Central memory CD8-positive, alpha-beta T cell (primary cell): ENCODE measurements at regions not wholly inside any gene's neighbourhood (a gene's known extent, or its start where the extent isn't known, plus 50 kb on each side); places are given as distances from the start of the nearest gene placed in this dataset.
"Not testable (repeated sequence)": the region's sequence is repeated elsewhere in the genome, so short reads cannot be mapped to it uniquely, and the experiment has no call there.

Experiments used
- ATAC-seq: fragments of 150-1000 bp; cut with Tn5 transposase; replicated peaks from 2 replicates; pipeline ENCODE4 v1.10.0; 2022; ENCODE audit warnings: mild to moderate bottlenecking, moderate FRiP score, moderate number of reproducible peaks; ENCODE audit not compliant: poor library complexity, severe bottlenecking; ENCODE audit errors: extremely low read depth
- DNase-seq, 2 donors: peaks; one replicate each; pipeline ENCODE4 v3.0.0; 2021; ENCODE audit warnings: low spot score in 2 of 2
- H3K27ac Mint-ChIP-seq: one replicate; pipeline ENCODE4 v1.8.0; 2022; ENCODE audit warnings: low read depth, mild to moderate bottlenecking, moderate library complexity, mixed read lengths
- H3K27me3 Mint-ChIP-seq: one replicate; pipeline ENCODE4 v1.8.0; 2022; ENCODE audit warnings: mixed read lengths
- H3K36me3 Mint-ChIP-seq: one replicate; pipeline ENCODE4 v1.8.0; 2022; ENCODE audit warnings: mild to moderate bottlenecking, moderate library complexity, mixed read lengths; ENCODE audit not compliant: insufficient read depth
- H3K4me1 Mint-ChIP-seq: one replicate; pipeline ENCODE4 v1.8.0; 2022; ENCODE audit warnings: mixed read lengths
- H3K4me3 Mint-ChIP-seq: one replicate; pipeline ENCODE4 v1.8.0; 2022; ENCODE audit warnings: mild to moderate bottlenecking, moderate library complexity, mixed read lengths
- H3K9me3 Mint-ChIP-seq: one replicate; pipeline ENCODE4 v1.8.0; 2022; ENCODE audit warnings: mixed read lengths

- peaks cover 15% of the 10 kb centered on the region for H3K4me1 Mint-ChIP-seq
- not testable (repeated sequence) for H3K27ac Mint-ChIP-seq, H3K36me3 Mint-ChIP-seq, DNase-seq, H3K9me3 Mint-ChIP-seq, ATAC-seq, H3K27me3 Mint-ChIP-seq, H3K4me3 Mint-ChIP-seq
Observed at GRCh38 chr2:195523242-195523641, 133.8 kb upstream of the SLC39A10 start.

GRCh38 chr2:195521589-195521988 lies 135.4 kb upstream of the SLC39A10 start:
- Mint-ChIP-seq H3K4me1 (peaks cover 22% of the 10 kb centered on the region), H3K27me3 (no peaks in the 10 kb centered on the region), H3K9me3 (peaks cover 6% of the 10 kb centered on the region), H3K4me3 (no peak overlapping the region), H3K36me3 (no peaks in the 10 kb centered on the region), H3K27ac (no peak overlapping the region)
- no peak for ATAC-seq
- no peak for DNase-seq

GRCh38 chr2:195520671-195521155 lies 136.3 kb upstream of the SLC39A10 start:
- H3K27ac Mint-ChIP-seq, result no peak overlapping the region
- DNase-seq, result no peak
- ATAC-seq, result no peak
- H3K4me1 Mint-ChIP-seq, result peaks cover 17% of the 10 kb centered on the region
- no peaks in the 10 kb centered on the region for H3K27me3 Mint-ChIP-seq
- H3K36me3 Mint-ChIP-seq, result no peaks in the 10 kb centered on the region
- peaks cover 2% of the 10 kb centered on the region for H3K9me3 Mint-ChIP-seq
- no peak overlapping the region for H3K4me3 Mint-ChIP-seq

GRCh38 chr2:195515551-195515950 lies 141.5 kb upstream of the SLC39A10 start:
- H3K9me3 Mint-ChIP-seq, result no peaks in the 10 kb centered on the region
- H3K4me1 Mint-ChIP-seq, result peaks cover 7% of the 10 kb centered on the region
- no peak overlapping the region for H3K27ac Mint-ChIP-seq
- H3K36me3 Mint-ChIP-seq, result no peaks in the 10 kb centered on the region
- no peaks in the 10 kb centered on the region for H3K27me3 Mint-ChIP-seq
- DNase-seq (no peak), ATAC-seq (no peak)
- no peak overlapping the region for H3K4me3 Mint-ChIP-seq

- Mint-ChIP-seq H3K27ac (no peak overlapping the region), H3K27me3 (no peaks in the 10 kb centered on the region), H3K36me3 (no peaks in the 10 kb centered on the region), H3K4me1 (peaks cover 7% of the 10 kb centered on the region), H3K4me3 (no peak overlapping the region), H3K9me3 (no peaks in the 10 kb centered on the region)
- DNase-seq, result no peak
- ATAC-seq, result no peak
Observed at GRCh38 chr2:195514365-195514764, 142.7 kb upstream of the SLC39A10 start.

- Mint-ChIP-seq H3K9me3 (no peaks in the 10 kb centered on the region), H3K4me1 (peaks cover 7% of the 10 kb centered on the region), H3K36me3 (no peaks in the 10 kb centered on the region), H3K4me3 (no peak overlapping the region), H3K27me3 (no peaks in the 10 kb centered on the region), H3K27ac (no peak overlapping the region)
- DNase-seq (no peak), ATAC-seq (no peak)
Observed at GRCh38 chr2:195513119-195513518, 143.9 kb upstream of the SLC39A10 start.

GRCh38 chr2:195509551-195509950 lies 147.5 kb upstream of the SLC39A10 start:
- Mint-ChIP-seq H3K36me3 (no peaks in the 10 kb centered on the region), H3K27me3 (no peaks in the 10 kb centered on the region), H3K4me1 (no peaks in the 10 kb centered on the region), H3K9me3 (no peaks in the 10 kb centered on the region), H3K4me3 (no peak overlapping the region), H3K27ac (no peak overlapping the region)
- no peak for ATAC-seq
- no peak for DNase-seq

GRCh38 chr2:195508139-195508455 lies 148.9 kb upstream of the SLC39A10 start:
- H3K4me1 Mint-ChIP-seq, result peaks cover 2% of the 10 kb centered on the region
- DNase-seq (no peak), ATAC-seq (no peak)
- H3K9me3 Mint-ChIP-seq, result no peaks in the 10 kb centered on the region
- no peaks in the 10 kb centered on the region for H3K27me3 Mint-ChIP-seq
- no peaks in the 10 kb centered on the region for H3K36me3 Mint-ChIP-seq
- H3K4me3 Mint-ChIP-seq, result no peak overlapping the region
- no peak overlapping the region for H3K27ac Mint-ChIP-seq

- Mint-ChIP-seq H3K27ac (no peak overlapping the region), H3K4me3 (no peak overlapping the region), H3K4me1 (peaks cover 5% of the 10 kb centered on the region), H3K27me3 (no peaks in the 10 kb centered on the region), H3K9me3 (no peaks in the 10 kb centered on the region), H3K36me3 (no peaks in the 10 kb centered on the region)
- ATAC-seq (no peak), DNase-seq (no peak)
Observed at GRCh38 chr2:195507447-195508138, 149.4 kb upstream of the SLC39A10 start.

- H3K4me3 Mint-ChIP-seq, result no peak overlapping the region
- no peaks in the 10 kb centered on the region for H3K27me3 Mint-ChIP-seq
- DNase-seq (no peak), ATAC-seq (no peak)
- no peaks in the 10 kb centered on the region for H3K36me3 Mint-ChIP-seq
- no peak overlapping the region for H3K27ac Mint-ChIP-seq
- H3K4me1 Mint-ChIP-seq, result peaks cover 5% of the 10 kb centered on the region
- no peaks in the 10 kb centered on the region for H3K9me3 Mint-ChIP-seq
Observed at GRCh38 chr2:195505701-195506100, 151.3 kb upstream of the SLC39A10 start.

GRCh38 chr2:195503208-195503607 lies 153.8 kb upstream of the SLC39A10 start:
- H3K27me3 Mint-ChIP-seq, result no peaks in the 10 kb centered on the region
- H3K36me3 Mint-ChIP-seq, result no peaks in the 10 kb centered on the region
- H3K9me3 Mint-ChIP-seq, result no peaks in the 10 kb centered on the region
- ATAC-seq (peak; percentile 86), DNase-seq (no peak)
- peaks cover 6% of the 10 kb centered on the region for H3K4me1 Mint-ChIP-seq
- H3K27ac Mint-ChIP-seq, result peak overlapping the region; percentile 44
- H3K4me3 Mint-ChIP-seq, result no peak overlapping the region

- H3K9me3 Mint-ChIP-seq, result no peaks in the 10 kb centered on the region
- H3K4me1 Mint-ChIP-seq, result peaks cover 11% of the 10 kb centered on the region
- no peak for DNase-seq
- no peak overlapping the region for H3K27ac Mint-ChIP-seq
- no peaks in the 10 kb centered on the region for H3K27me3 Mint-ChIP-seq
- no peak overlapping the region for H3K4me3 Mint-ChIP-seq
- no peak for ATAC-seq
- H3K36me3 Mint-ChIP-seq, result no peaks in the 10 kb centered on the region
Observed at GRCh38 chr2:195501746-195502145, 155.3 kb upstream of the SLC39A10 start.

GRCh38 chr2:195500879-195501278 lies 156.1 kb upstream of the SLC39A10 start:
- Mint-ChIP-seq H3K36me3 (peaks cover 2% of the 10 kb centered on the region), H3K27ac (no peak overlapping the region), H3K4me1 (peaks cover 15% of the 10 kb centered on the region), H3K27me3 (no peaks in the 10 kb centered on the region), H3K4me3 (no peak overlapping the region), H3K9me3 (no peaks in the 10 kb centered on the region)
- ATAC-seq (no peak), DNase-seq (no peak)
